GM23338 (cell line): ENCODE measurements at regions not wholly inside any gene's neighbourhood (a gene's known extent, or its start where the extent isn't known, plus 50 kb on each side); places are given as distances from the start of the nearest gene placed in this dataset.

Experiments used
- CTCF ChIP-seq, 2 experiments: fragments of 200-600 bp in 1 of 2; sonication (generic) in 1 of 2; conservative IDR thresholded peaks; 2 replicates each; pipeline versions ENCODE4 v1.5.1 to v1.6.1; 2016 to 2017; ENCODE audit warnings: antibody characterized with exemption in 2 of 2, low read depth in 2 of 2, mild to moderate bottlenecking in 2 of 2, moderate library complexity in 1 of 2
- EZH2 ChIP-seq: fragments of 200-600 bp; sonication (generic); IDR thresholded peaks from one replicate; pipeline ENCODE4 v1.8.0; 2017; ENCODE audit warnings: antibody characterized with exemption, mild to moderate bottlenecking, low read depth; ENCODE audit not compliant: unreplicated experiment
- JUNB ChIP-seq: IDR thresholded peaks from one replicate; pipeline ENCODE4 v1.6.1; 2016; ENCODE audit warnings: antibody characterized with exemption; ENCODE audit not compliant: unreplicated experiment
- NANOG ChIP-seq: IDR thresholded peaks from 2 replicates; pipeline ENCODE4 v1.6.1; 2016; ENCODE audit warnings: antibody characterized with exemption, borderline replicate concordance
- POLR2AphosphoS5 ChIP-seq: IDR thresholded peaks from 2 replicates; pipeline ENCODE4 v1.6.1; 2016; ENCODE audit warnings: antibody characterized with exemption, low read depth
- REST ChIP-seq: IDR thresholded peaks from one replicate; pipeline ENCODE4 v1.6.1; 2018; ENCODE audit warnings: antibody characterized with exemption; ENCODE audit not compliant: unreplicated experiment
- ZNF114 ChIP-seq: fragments of 250-450 bp; sonication (Bioruptor Pico); IDR thresholded peaks from 2 replicates; pipeline ENCODE4 v1.5.0; 2020; ENCODE audit warnings: mild to moderate bottlenecking, moderate library complexity
- ZNF331 ChIP-seq: fragments of 250-450 bp; sonication (Bioruptor Pico); IDR thresholded peaks from 2 replicates; pipeline ENCODE4 v1.5.0; 2020; ENCODE audit warnings: low read depth, mild to moderate bottlenecking, moderate library complexity
- ZNF462 ChIP-seq: fragments of 250-450 bp; sonication (Bioruptor Pico); IDR thresholded peaks from 2 replicates; pipeline ENCODE4 v1.5.0; 2020; ENCODE audit warnings: mild to moderate bottlenecking, moderate library complexity

GRCh38 chr3:177602601-177603147 is 405.4 kb upstream of the TBL1XR1 start (continued):
- TF ChIP-seq ZNF462 (CRISPR knock-in tag), result no peak
- TF ChIP-seq ZNF331, result no peak
- no peak for TF ChIP-seq EZH2
- no peak for TF ChIP-seq CTCF (conservative IDR thresholded peaks at IDR 0.05; ENCODE audit: low read depth in 2 of 2)
- no peak for TF ChIP-seq REST
- no peak for TF ChIP-seq JUNB
- TF ChIP-seq ZNF114 (CRISPR knock-in tag), result no peak
- TF ChIP-seq NANOG, result no peak
- TF ChIP-seq POLR2AphosphoS5, result no peak
